K562 (cell line): ENCODE measurements at regions not wholly inside any gene's neighbourhood (a gene's known extent, or its start where the extent isn't known, plus 50 kb on each side); places are given as distances from the start of the nearest gene placed in this dataset.
A peak's percentile ranks its signal among the peaks of the same experiment; 100 is the strongest.

Experiments
- ATAC-seq: fragments of 200-7000 bp; cut with Tn5 transposase; 3 replicates; pipeline ENCODE4 v1.9.1; 2020; ENCODE audit warnings: moderate library complexity
- BruUV-seq: library from RNA; stranded (reverse); fragments of 400-500 nt; replicated peaks from 2 replicates; lab custom pipeline; 2021; lab: Mats Ljungman, UMichigan
- CTCF ChIA-PET: fragments of 300-600 bp; formaldehyde crosslinking; extraction: SDS; loops from one replicate; lab custom pipeline; 2021; ENCODE audit warnings: low intra/inter-chr PET ratio; lab: Yijun Ruan, JAX
- POLR2A ChIA-PET: fragments of 300-600, 350-650 bp; sonication (Branson Sonifier 250); formaldehyde crosslinking; extraction: SDS; loops from one replicate; lab custom pipeline; 2021; ENCODE audit warnings: antibody characterized with exemption, inconsistent platforms; lab: Yijun Ruan, JAX
- DNase-seq, 4 experiments: peaks; one replicate each; pipeline versions ENCODE4 v3.0.0 to v3.0.0-alpha.2; 2011 to 2018; ENCODE audit warnings: low spot score in 3 of 4, mixed read lengths in 3 of 4; ENCODE audit errors: extremely low read depth in 1 of 4
- FAIRE-seq: peaks from 2 replicates; lab custom pipeline; 2011; peaks lifted over from hg19 to GRCh38; lab: Jason Lieb, UNC
- H2AFZ ChIP-seq: 2 replicates; pipeline ENCODE4 v1.6.0; 2011; ENCODE audit warnings: low read depth, low read length, control low read depth, inconsistent platforms
- H3K27ac ChIP-seq: fragments of 200-600 bp; 3 replicates; pipeline ENCODE4 v1.8.0; 2011; ENCODE audit warnings: low read depth, mild to moderate bottlenecking, control low read depth, inconsistent platforms, low read length, moderate library complexity, mixed read lengths; ENCODE audit errors: extremely low read depth
- H3K27me3 ChIP-seq, 2 experiments: fragments of 300-600 bp in 1 of 2; 2 replicates in 1 of 2; 3 replicates in 1 of 2; pipeline versions ENCODE4 v1.6.0 to v1.8.0; 2011; ENCODE audit warnings: inconsistent platforms in 2 of 2, low read length in 2 of 2, mild to moderate bottlenecking in 1 of 2, mixed read lengths in 1 of 2, moderate library complexity in 1 of 2; ENCODE audit not compliant: control insufficient read depth in 2 of 2, insufficient read depth in 2 of 2
- H3K36me3 ChIP-seq: fragments of 300-600 bp; 3 replicates; pipeline ENCODE4 v1.8.0; 2011; ENCODE audit warnings: mild to moderate bottlenecking, low read length, inconsistent platforms; ENCODE audit not compliant: control insufficient read depth, insufficient read depth
- H3K4me1 ChIP-seq, 2 experiments: fragments of 200-600 bp in 1 of 2; replicated peaks in 1 of 2; 2 replicates in 1 of 2; 3 replicates in 1 of 2; pipeline versions ENCODE4 v1.5.1 to v1.8.0; 2011; ENCODE audit warnings: inconsistent platforms in 2 of 2, low read length in 2 of 2, mild to moderate bottlenecking in 1 of 2, mixed read lengths in 1 of 2, moderate library complexity in 1 of 2; ENCODE audit not compliant: control insufficient read depth in 2 of 2, insufficient read depth in 2 of 2
- H3K4me2 ChIP-seq: 2 replicates; pipeline ENCODE4 v1.6.1; 2011; ENCODE audit warnings: low read length, control low read depth, inconsistent platforms, mixed read lengths; ENCODE audit not compliant: insufficient read depth
- H3K4me3 ChIP-seq: fragments of 200-600 bp; sonication (generic), shearing (Covaris generic); 2 replicates; pipeline ENCODE4 v1.5.1; 2016; ENCODE audit warnings: control low read depth, inconsistent platforms
- H3K79me2 ChIP-seq: fragments of 200-600 bp; 3 replicates; pipeline ENCODE4 v1.8.0; 2011; ENCODE audit warnings: low read length, inconsistent platforms; ENCODE audit not compliant: control insufficient read depth, insufficient read depth
- H3K9ac ChIP-seq, 2 experiments: 2 replicates each; pipeline versions ENCODE4 v1.6.0 to v1.6.1; 2011; ENCODE audit warnings: low read depth in 2 of 2, low read length in 2 of 2, control low read depth in 1 of 2, inconsistent platforms in 1 of 2, mild to moderate bottlenecking in 1 of 2, mixed read lengths in 1 of 2; ENCODE audit not compliant: insufficient read depth in 1 of 2
- H3K9me1 ChIP-seq: one replicate; pipeline ENCODE4 v1.6.0; 2011; ENCODE audit warnings: inconsistent platforms, mild to moderate bottlenecking, low read length, moderate library complexity; ENCODE audit not compliant: control insufficient read depth, insufficient read depth
- H3K9me3 ChIP-seq: replicated peaks from 2 replicates; pipeline ENCODE4 v1.5.1; 2011; ENCODE audit warnings: low read depth, low read length, inconsistent platforms; ENCODE audit not compliant: control insufficient read depth, insufficient read depth
- H4K20me1 ChIP-seq: replicated peaks from 2 replicates; pipeline ENCODE4 v1.6.1; 2011; ENCODE audit warnings: low read length, inconsistent platforms, mixed read lengths; ENCODE audit not compliant: control insufficient read depth, insufficient read depth
- ARNT ChIP-seq, 2 experiments: fragments of 450-650 bp; IDR thresholded peaks; 2 replicates each; pipeline ENCODE4 v1.6.1; 2016; ENCODE audit warnings: mild to moderate bottlenecking in 1 of 2
- BHLHE40 ChIP-seq: IDR thresholded peaks from 2 replicates; pipeline ENCODE4 v1.6.1; 2011; ENCODE audit warnings: low read length, improper control_type of control experiment
- CBX8 ChIP-seq: fragments of 200-600 bp; sonication (generic); IDR thresholded peaks from 2 replicates; pipeline ENCODE4 v1.6.1; 2012; ENCODE audit warnings: borderline replicate concordance, mixed run types, low read depth, mild to moderate bottlenecking, moderate library complexity, mixed read lengths, low read length, control low read depth, inconsistent platforms; ENCODE audit not compliant: poor library complexity, severe bottlenecking; ENCODE audit errors: extremely low read depth
- FOXK2 ChIP-seq, 2 experiments: fragments of 450-650 bp; IDR thresholded peaks in 1 of 2; conservative IDR thresholded peaks in 1 of 2; 2 replicates each; pipeline ENCODE4 v1.6.1; 2016; ENCODE audit warnings: low read depth in 2 of 2, mild to moderate bottlenecking in 1 of 2
- KDM1A ChIP-seq, 2 experiments: fragments of 450-650 bp; IDR thresholded peaks; 2 replicates each; pipeline ENCODE4 v1.6.1; 2016; ENCODE audit warnings: mild to moderate bottlenecking in 2 of 2
- MNT ChIP-seq, 2 experiments: fragments of 450-650 bp; conservative IDR thresholded peaks; 2 replicates each; pipeline ENCODE4 v1.6.1; 2017; ENCODE audit warnings: mild to moderate bottlenecking in 2 of 2, moderate library complexity in 2 of 2
- NUFIP1 ChIP-seq: fragments of 450-650 bp; IDR thresholded peaks from 2 replicates; pipeline ENCODE4 v1.6.1; 2018; ENCODE audit not compliant: partially characterized antibody
- SPI1 ChIP-seq: IDR thresholded peaks from 2 replicates; pipeline ENCODE4 v1.6.1; 2011; ENCODE audit warnings: low read depth, low read length, control low read depth, borderline replicate concordance
- TCFL5 ChIP-seq: fragments of 250-450 bp; sonication (Bioruptor Pico); conservative IDR thresholded peaks from 2 replicates; pipeline ENCODE4 v1.6.1; 2021; ENCODE audit warnings: mild to moderate bottlenecking, moderate library complexity, matching md5 sums
- ZC3H8 ChIP-seq: fragments of 450-650 bp; IDR thresholded peaks from 2 replicates; pipeline ENCODE4 v1.6.1; 2017
- WGBS: fragments of 100-300 bp; shearing (Covaris generic); methylation state at CpG from one replicate; pipeline ENCODE4 v1.1.6; 2016; ENCODE audit warnings: low coverage, mixed read lengths; ENCODE audit not compliant: insufficient coverage; ENCODE audit errors: missing lambda C conversion rate; 5-methylcytosine and 5-hydroxymethylcytosine counted together
- in situ Hi-C: fragments of 300-500 bp; cut with MboI; formaldehyde crosslinking; loops from 4 replicates; pipeline ENCODE4 v1.15.0; 2018; ENCODE audit warnings: inconsistent platforms, mixed read lengths
- intact Hi-C: fragments of 100-400 bp; cut with micrococcal nuclease; formaldehyde crosslinking; loops from 2 replicates; pipeline ENCODE4 v1.14.2; 2022

GRCh38 chr5:2399804-2400203, 351.7 kb downstream of the IRX2 start:
- H4K20me1 ChIP-seq, result no peaks in the 10 kb centered on the region
- TF ChIP-seq BHLHE40, result peak; percentile 70
- no peak for TF ChIP-seq ARNT (IDR thresholded peaks at IDR 0.05)
- TF ChIP-seq, all 486 proteins: peak for 1
- ATAC-seq (no peak), FAIRE-seq (no peak), DNase-seq (no peak)
- BruUV-seq, result no TSS peak
- Histone ChIP-seq H3K9me1 (no peaks in the 10 kb centered on the region), H3K36me3 (no peaks in the 10 kb centered on the region), H3K4me3 (no peak overlapping the region), H3K9me3 (no peaks in the 10 kb centered on the region), H3K9ac (no peak overlapping the region), H3K27ac (no peak overlapping the region), H3K27me3 (no peaks in the 10 kb centered on the region), H3K4me1 (no peaks in the 10 kb centered on the region), H3K79me2 (no peaks in the 10 kb centered on the region), H2AFZ (no peak overlapping the region), H3K4me2 (no peak overlapping the region)
- ChIA-PET POLR2A (no interaction called here), CTCF (no interaction called here)
- WGBS, result 4% methylated on average over 7 of the region's 7 CpGs
- in situ Hi-C loops, result no loop called here
- intact Hi-C loops, result no loop called here

- 3% methylated on average over 4 of the region's 4 CpGs for WGBS
- no peak overlapping the region for H3K4me3 ChIP-seq
- in situ Hi-C loops, result no loop called here
Measured at GRCh38 chr5:2399096-2399495, 352.4 kb downstream of the IRX2 start.

More at GRCh38 chr5:2399096-2399495, 352.4 kb downstream of the IRX2 start:
- no peak overlapping the region for H2AFZ ChIP-seq
- no peak for FAIRE-seq
- H3K36me3 ChIP-seq, result no peaks in the 10 kb centered on the region
- H3K79me2 ChIP-seq, result no peaks in the 10 kb centered on the region
- H3K4me2 ChIP-seq, result no peak overlapping the region
- TF ChIP-seq TCFL5 (CRISPR knock-in tag) (no peak), FOXK2 (conservative IDR thresholded peaks at IDR 0.05 in 1 of 2, IDR thresholded peaks at IDR 0.05 in 1 of 2; ENCODE audit: low read depth in 2 of 2) (no peak), KDM1A (IDR thresholded peaks at IDR 0.05) (no peak), NUFIP1 (no peak), MNT (conservative IDR thresholded peaks at IDR 0.05) (no peak), CBX8 (no peak), ZC3H8 (no peak), SPI1 (no peak)
- POLR2A ChIA-PET, result no interaction called here
- intact Hi-C loops, result no loop called here
- no peaks in the 10 kb centered on the region for H4K20me1 ChIP-seq
- no peaks in the 10 kb centered on the region for H3K9me3 ChIP-seq
- H3K9me1 ChIP-seq, result no peaks in the 10 kb centered on the region
- ATAC-seq, result no peak
- BruUV-seq, result no TSS peak
- DNase-seq, result no peak
- CTCF ChIA-PET, result no interaction called here
- no peak overlapping the region for H3K9ac ChIP-seq
- H3K27me3 ChIP-seq, result peaks cover 0 to 5% of the 10 kb centered on the region in 2 experiments; a peak in 2 of 5 replicates
- no peak overlapping the region for H3K27ac ChIP-seq
- H3K4me1 ChIP-seq, result no peaks in the 10 kb centered on the region
